Ureter (tissue), 1 donor: ENCODE measurements at regions not wholly inside any gene's neighbourhood (a gene's known extent, or its start where the extent isn't known, plus 50 kb on each side); places are given as distances from the start of the nearest gene placed in this dataset.

Experiments used
- DNase-seq: peaks from one replicate; pipeline ENCODE4 v3.0.0-alpha.2; 2020; ENCODE audit warnings: low spot score
- donor health status: DM: yes; HTN: yes; CAD: no.

DNA sequence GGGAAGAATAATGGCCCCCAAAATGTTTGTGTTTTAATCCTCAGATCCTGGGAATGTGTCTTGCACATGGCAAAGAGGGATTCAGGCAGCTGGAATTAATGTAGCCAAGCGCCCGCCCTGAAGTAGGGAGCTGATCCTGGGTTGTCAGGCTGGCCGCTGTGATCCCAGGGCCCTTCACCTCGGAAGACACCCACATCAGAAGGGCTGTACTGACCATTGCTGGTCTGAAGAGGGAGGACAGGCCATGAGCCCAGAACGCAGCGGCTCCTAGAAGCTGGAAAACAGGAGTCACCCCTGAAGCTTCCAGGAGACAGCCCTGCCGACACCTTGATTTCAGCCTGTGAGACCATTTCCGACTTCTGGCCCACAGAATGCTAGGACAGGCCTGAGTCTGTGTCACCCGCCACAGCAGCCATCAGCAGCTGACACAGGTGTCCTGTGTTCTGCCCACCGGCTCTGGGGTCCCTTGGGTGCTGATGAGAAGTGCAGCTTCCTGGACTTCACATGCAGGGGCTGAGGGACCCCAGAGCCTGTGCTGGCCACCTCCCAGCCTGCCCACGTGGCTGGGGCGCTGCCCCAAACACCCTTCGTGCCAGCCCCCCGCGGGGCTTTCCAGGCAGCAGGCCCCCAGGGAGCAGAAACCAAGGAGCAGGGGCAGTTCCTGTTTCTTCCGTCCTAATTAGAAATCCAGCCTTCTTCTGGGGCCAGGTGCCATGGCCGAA is 86.3 kb downstream of the ERMARD start:
- no peak for DNase-seq

DNA sequence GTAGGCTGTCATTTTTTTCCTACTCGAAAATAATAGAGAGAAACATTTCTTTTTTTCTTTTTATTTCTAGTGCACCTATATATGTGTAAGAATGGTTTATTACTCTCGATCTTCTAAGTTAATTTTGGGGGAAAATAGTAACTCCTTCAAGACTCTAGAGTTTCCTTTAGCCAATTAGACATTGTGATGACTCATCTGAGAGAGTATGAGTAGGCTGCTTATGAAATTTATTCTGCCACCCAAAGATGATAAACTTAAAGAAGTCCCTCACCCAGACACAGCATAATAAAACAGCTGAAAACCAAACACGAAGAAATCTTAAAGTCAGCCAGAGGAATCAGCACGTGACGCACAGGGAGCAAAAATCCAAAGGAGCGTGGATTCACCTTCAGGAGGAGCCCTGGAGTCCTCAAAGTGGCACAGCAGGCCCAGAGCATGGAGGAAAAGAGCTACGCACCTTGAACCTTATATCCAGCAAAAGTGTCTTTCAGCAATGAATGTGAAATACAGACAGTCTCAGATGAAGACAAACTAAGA is 81.9 kb downstream of the ERMARD start:
- DNase-seq, result no peak

DNA sequence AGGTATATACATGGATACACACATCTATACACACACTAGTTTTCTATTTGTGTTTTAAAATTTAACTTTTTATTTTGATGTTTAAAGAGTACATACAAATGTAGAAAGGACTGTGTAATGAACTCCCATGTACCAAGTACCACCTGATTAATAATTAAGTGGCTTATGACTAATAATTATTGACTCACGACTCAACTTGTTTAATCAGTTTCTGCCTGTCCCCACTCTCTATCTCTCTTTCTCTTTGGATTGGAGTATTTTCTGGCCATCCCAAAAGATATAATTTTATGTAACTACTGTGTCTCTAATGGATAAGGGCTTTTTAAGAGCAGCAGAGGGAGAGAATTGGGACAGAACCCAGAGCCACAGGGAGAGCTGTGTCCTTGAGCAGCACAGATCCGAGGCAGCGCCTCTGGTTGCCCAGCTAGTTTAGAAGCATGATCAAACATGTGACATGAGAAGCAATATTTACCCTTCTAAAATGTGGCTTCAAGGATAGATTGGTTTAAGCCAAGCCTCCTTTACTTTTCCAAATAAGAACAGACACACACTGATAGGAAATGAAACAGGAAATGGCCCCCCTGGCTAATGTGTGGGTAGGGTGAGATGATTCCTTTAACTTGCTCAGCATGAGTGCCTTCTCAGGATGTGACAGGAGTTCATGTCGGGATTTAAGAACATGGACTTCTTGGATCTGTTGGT is 81.0 kb downstream of the ERMARD start:
- no peak for DNase-seq

DNA sequence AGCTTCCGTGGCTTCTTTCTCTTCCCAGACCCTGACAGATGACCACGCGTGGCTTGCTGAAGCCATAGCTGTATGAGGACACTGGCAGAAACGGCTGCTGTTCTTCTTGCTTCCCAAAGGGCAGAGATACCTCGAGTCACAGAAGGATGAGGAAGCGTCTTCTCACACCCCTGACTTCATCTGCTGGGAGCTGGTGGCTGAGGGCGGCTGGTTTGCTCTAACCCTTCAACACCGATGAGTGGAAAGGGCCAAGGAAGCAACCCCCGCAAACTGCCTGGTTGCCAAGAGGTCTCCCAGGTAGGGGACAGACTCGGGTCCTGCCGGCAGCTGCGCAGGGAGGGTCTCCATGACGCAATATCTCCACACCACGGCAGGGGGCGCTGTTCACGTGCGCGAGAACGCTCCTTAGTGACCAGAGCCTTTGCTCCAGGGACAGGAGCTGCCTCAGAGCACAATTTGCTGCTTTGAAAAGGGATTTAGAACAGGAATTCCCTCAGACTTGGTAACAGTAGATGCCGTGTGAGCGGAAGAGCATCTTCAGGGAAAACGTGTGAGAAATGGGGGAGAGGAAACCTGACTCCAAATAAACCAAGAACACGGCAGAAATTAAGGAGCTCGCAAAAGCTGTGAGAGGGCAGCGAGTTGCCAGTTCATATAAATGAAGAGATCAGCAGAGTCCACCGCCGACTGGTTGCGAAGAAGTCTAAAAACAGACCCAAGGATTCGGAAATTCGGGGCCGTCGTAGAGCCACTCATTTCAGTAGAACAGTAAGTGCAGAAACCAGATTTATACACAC is 80.2 kb downstream of the ERMARD start:
- DNase-seq, result peak; percentile 78
